Heart right ventricle (tissue), 16 donors: ENCODE measurements at regions not wholly inside any gene's neighbourhood (a gene's known extent, or its start where the extent isn't known, plus 50 kb on each side); places are given as distances from the start of the nearest gene placed in this dataset.
"Not testable (repeated sequence)": the region's sequence is repeated elsewhere in the genome, so short reads cannot be mapped to it uniquely, and the experiment has no call there.

Experiments
- ATAC-seq, 8 donors: fragments of 200-7000 bp; cut with Tn5 transposase; one replicate each; pipeline ENCODE4 v1.9.1; 2020; ENCODE audit warnings: mild to moderate bottlenecking in 8 of 8, moderate library complexity in 8 of 8, moderate number of reproducible peaks in 1 of 8
- DNase-seq, 2 donors: peaks; one replicate each; pipeline ENCODE4 v3.0.0-alpha.2; 2020
- H3K27ac ChIP-seq, 10 donors: fragments of 200-600 bp; sonication (generic) in 2 of 10; one replicate each; pipeline versions ENCODE4 v1.5.0 to v1.8.0; 2020 to 2022; ENCODE audit warnings: mild to moderate bottlenecking in 3 of 10
- H3K27me3 ChIP-seq, 7 donors: fragments of 200-600 bp; one replicate each; pipeline ENCODE4 v1.8.0; 2021 to 2022; ENCODE audit warnings: mild to moderate bottlenecking in 2 of 7
- H3K36me3 ChIP-seq, 9 donors: fragments of 200-600 bp; sonication (generic) in 1 of 9; one replicate each; pipeline versions ENCODE4 v1.5.0 to v1.8.0; 2020 to 2022; ENCODE audit warnings: mild to moderate bottlenecking in 2 of 9
- H3K4me1 ChIP-seq, 9 donors: fragments of 200-600 bp; sonication (generic) in 1 of 9; one replicate each; pipeline versions ENCODE4 v1.5.0 to v1.8.0; 2020 to 2022; ENCODE audit warnings: mild to moderate bottlenecking in 4 of 9
- H3K4me3 ChIP-seq, 10 donors: fragments of 200-600 bp; sonication (generic) in 2 of 10; one replicate each; pipeline versions ENCODE4 v1.5.0 to v1.8.0; 2020 to 2022; ENCODE audit warnings: mild to moderate bottlenecking in 7 of 10, moderate library complexity in 2 of 10
- H3K9me3 ChIP-seq, 11 donors: fragments of 200-600 bp in 10 of 11; sonication (generic) in 2 of 11; one replicate each; pipeline versions ENCODE4 v1.5.0 to v1.8.0; 2013 to 2022; ENCODE audit warnings: mild to moderate bottlenecking in 2 of 11, control low read depth in 1 of 11, moderate library complexity in 1 of 11
- WGBS, 2 donors: extraction: QIAGEN DNeasy Blood & Tissue Kit; methylation state at CpG; one replicate each; pipeline ENCODE4 v1.1.7; 2013; ENCODE audit warnings: inconsistent platforms in 1 of 2; 5-methylcytosine and 5-hydroxymethylcytosine counted together
- intact Hi-C, 10 donors: fragments of 100-400 bp; cut with DNase I; formaldehyde crosslinking; loops; one replicate each; pipeline versions ENCODE4 v1.11.1 to v1.14.2; 2022
- donor health status: Arrhythmogenic right ventricular cardiomyopathy.
- donor health status: ischemic (EF 13 %, LVEDD 7.1; RV severe dilation, severe dysfunction).
- donor health status: healthy with polysubstance abuse.
- donor health status: DM: no; HTN: yes; CAD: no.
- donor health status: DM: no; HTN: no; CAD: no.
- donor health status: ischemic (EF 25% LVEDD 6.9; RV normal size, moderate dysfunction).
- donor health status: ischemic (EF 25% LVEDD 5.7; RV mildly dilated, moderate dysfunction).
- donor health status: healthy.
- donor health status: DM: yes; HTN: yes; CAD: no.
- donor health status: Ischemic cardiomyopathy.
- donor health status: ischemic (EF 35%, LVEDD 5.7; RV mildly dilated, moderate dysfunction).
- donor health status: nonischemic (EF 11% LVEDD 7.7; RV severe dilation, severe dysfunction).
- donor health status: DM: yes; HTN: yes; CAD: no.
- donor health status: PGD.
- donor health status: ischemic (EF 29% LVEDD 5.4; RV normal size, mild dysfunction).
- donor health status: nonischemic (EF 23%, LVEDD 6.1; RV moderate dilation, normal function).

- H3K9me3 ChIP-seq, H3K27me3 ChIP-seq, H3K36me3 ChIP-seq, H3K27ac ChIP-seq, DNase-seq, intact Hi-C loops, H3K4me3 ChIP-seq, H3K4me1 ChIP-seq, ATAC-seq: not testable (repeated sequence)
- 95 to 96% methylated on average over 30 to 32 of the region's 33 CpGs for WGBS, 2 donors
These were observed 240.1 kb downstream of the NPIPA7 start for GRCh38 chr16:16618963-16619465.

GRCh38 chr16:16624367-16624766 is 245.4 kb downstream of the NPIPA7 start:
- intact Hi-C loops, H3K4me1 ChIP-seq, H3K9me3 ChIP-seq, H3K36me3 ChIP-seq, H3K4me3 ChIP-seq, H3K27me3 ChIP-seq, DNase-seq, H3K27ac ChIP-seq, ATAC-seq: not testable (repeated sequence)
- 39 to 50% methylated on average over 1 of the region's 3 CpGs for WGBS, 2 donors

GRCh38 chr16:16625140-16625539 is 246.2 kb downstream of the NPIPA7 start:
- H3K4me1 ChIP-seq, H3K36me3 ChIP-seq, intact Hi-C loops: not testable (repeated sequence)

GRCh38 chr16:16627865-16628264 is 248.9 kb downstream of the NPIPA7 start:
- H3K9me3 ChIP-seq, DNase-seq, intact Hi-C loops, ATAC-seq, H3K4me1 ChIP-seq, H3K27ac ChIP-seq, H3K36me3 ChIP-seq, H3K4me3 ChIP-seq: not testable (repeated sequence)
- 76 to 78% methylated on average over 6 of the region's 6 CpGs for WGBS, 2 donors
- H3K27me3 ChIP-seq, result peaks cover 0 to 11% (median 0%) of the 10 kb centered on the region in 7 donors

More at GRCh38 chr16:16625140-16625539, 246.2 kb downstream of the NPIPA7 start:
- not testable (repeated sequence) for ATAC-seq, H3K27ac ChIP-seq, H3K4me3 ChIP-seq, H3K27me3 ChIP-seq, H3K9me3 ChIP-seq, DNase-seq
- 68 to 89% methylated on average over 1 of the region's 2 CpGs for WGBS, 2 donors

- 69 to 79% methylated on average over 7 of the region's 7 CpGs for WGBS, 2 donors
- H3K4me3 ChIP-seq, ATAC-seq, H3K27ac ChIP-seq, H3K4me1 ChIP-seq, intact Hi-C loops, H3K36me3 ChIP-seq, DNase-seq, H3K9me3 ChIP-seq: not testable (repeated sequence)
- peaks cover 0 to 12% (median 0%) of the 10 kb centered on the region in 7 donors for H3K27me3 ChIP-seq
These were observed 259.3 kb downstream of the NPIPA7 start for GRCh38 chr16:16638231-16638630.

GRCh38 chr16:16638714-16639113 is 259.8 kb downstream of the NPIPA7 start:
- intact Hi-C loops, H3K9me3 ChIP-seq, H3K27ac ChIP-seq, H3K36me3 ChIP-seq, DNase-seq, ATAC-seq, H3K4me3 ChIP-seq, H3K4me1 ChIP-seq: not testable (repeated sequence)
- H3K27me3 ChIP-seq, result peaks cover 0 to 12% (median 0%) of the 10 kb centered on the region in 7 donors
- 69 to 73% methylated on average over 3 of the region's 3 CpGs for WGBS, 2 donors

GRCh38 chr16:16643828-16644227 is 264.9 kb downstream of the NPIPA7 start:
- H3K27ac ChIP-seq, H3K36me3 ChIP-seq, H3K27me3 ChIP-seq, DNase-seq, H3K4me3 ChIP-seq, ATAC-seq, intact Hi-C loops, H3K4me1 ChIP-seq: not testable (repeated sequence)
- peaks cover 0 to 12% (median 0%) of the 10 kb centered on the region in 11 donors for H3K9me3 ChIP-seq
- 60 to 66% methylated on average over 1 of the region's 1 CpG for WGBS, 2 donors

GRCh38 chr16:16648002-16648401 is 269.1 kb downstream of the NPIPA7 start:
- DNase-seq, intact Hi-C loops, ATAC-seq: not testable (repeated sequence)

GRCh38 chr16:16672180-16672812 is 293.4 kb downstream of the NPIPA7 start:
- ATAC-seq, intact Hi-C loops, H3K9me3 ChIP-seq, H3K4me3 ChIP-seq, H3K27ac ChIP-seq, H3K27me3 ChIP-seq, H3K36me3 ChIP-seq, DNase-seq, H3K4me1 ChIP-seq: not testable (repeated sequence)
- WGBS, 2 donors, result no CpG with 5 or more reads among the region's 3 CpGs

More at GRCh38 chr16:16648002-16648401, 269.1 kb downstream of the NPIPA7 start:
- WGBS, 2 donors, result 27% methylated on average over 1 of the region's 4 CpGs; no CpG with 5 or more reads in 1 of the 2 donors
- not testable (repeated sequence) for H3K4me1 ChIP-seq, H3K9me3 ChIP-seq, H3K27me3 ChIP-seq, H3K4me3 ChIP-seq, H3K27ac ChIP-seq, H3K36me3 ChIP-seq

GRCh38 chr16:16674820-16675219 is 295.9 kb downstream of the NPIPA7 start:
- H3K27me3 ChIP-seq, H3K27ac ChIP-seq, H3K36me3 ChIP-seq, ATAC-seq, H3K4me3 ChIP-seq, H3K4me1 ChIP-seq, H3K9me3 ChIP-seq, DNase-seq, intact Hi-C loops: not testable (repeated sequence)
- WGBS, 2 donors, result 71% methylated on average over 5 of the region's 9 CpGs; no CpG with 5 or more reads in 1 of the 2 donors

- DNase-seq, H3K27me3 ChIP-seq, intact Hi-C loops, H3K4me3 ChIP-seq, H3K9me3 ChIP-seq, ATAC-seq, H3K27ac ChIP-seq, H3K36me3 ChIP-seq, H3K4me1 ChIP-seq: not testable (repeated sequence)
- WGBS, 2 donors, result no CpG with 5 or more reads among the region's 4 CpGs
These were observed 342.9 kb downstream of the NPIPA7 start for GRCh38 chr16:16721849-16722248.

GRCh38 chr16:16722666-16723065 is 343.7 kb downstream of the NPIPA7 start:
- H3K27me3 ChIP-seq, H3K4me3 ChIP-seq, ATAC-seq, H3K36me3 ChIP-seq, H3K9me3 ChIP-seq, intact Hi-C loops, DNase-seq, H3K4me1 ChIP-seq, H3K27ac ChIP-seq: not testable (repeated sequence)
- 90 to 100% methylated on average over 1 to 2 of the region's 4 CpGs for WGBS, 2 donors
